ENCODE measurements at regions not wholly inside any gene's neighbourhood (a gene's known extent, or its start where the extent isn't known, plus 50 kb on each side); places are given as distances from the start of the nearest gene placed in this dataset.

- TF ChIP-seq CTCF (IDR thresholded peaks at IDR 0.05; ENCODE audit: low read depth, low read length), result no peak
- TF ChIP-seq EZH2phosphoT487 (IDR thresholded peaks at IDR 0.05; ENCODE audit: low read depth), result no peak
These were observed 376.5 kb downstream of the SH3GL2 start for GRCh38 chr9:17955409-17955808.
